Common myeloid progenitor, CD34-positive (primary cell): ENCODE measurements at regions not wholly inside any gene's neighbourhood (a gene's known extent, or its start where the extent isn't known, plus 50 kb on each side); places are given as distances from the start of the nearest gene placed in this dataset.
"Not testable (repeated sequence)": the region's sequence is repeated elsewhere in the genome, so short reads cannot be mapped to it uniquely, and the experiment has no call there.

Experiments used
- CTCF ChIA-PET: fragments of 350-600 bp; sonication (Branson Sonifier 250); formaldehyde crosslinking; loops from one replicate; lab custom pipeline; 2021; ENCODE audit warnings: antibody characterized with exemption; lab: Charles Lee
- POLR2A ChIA-PET: fragments of 350-600 bp; sonication (Branson Sonifier 250); formaldehyde crosslinking; loops from one replicate; lab custom pipeline; 2021; ENCODE audit warnings: antibody characterized with exemption; lab: Charles Lee
- DNase-seq, 3 donors: peaks; one replicate each; pipeline versions ENCODE4 v3.0.0 to v3.0.0-alpha.2; 2013
- H3K27ac ChIP-seq, 2 experiments: 1 replicate in 1 of 2; 2 replicates in 1 of 2; pipeline ENCODE4 v1.7.0; 2013; ENCODE audit warnings: inconsistent platforms in 2 of 2, low read length in 2 of 2, mild to moderate bottlenecking in 2 of 2, low read depth in 1 of 2, moderate library complexity in 1 of 2; ENCODE audit not compliant: severe bottlenecking in 2 of 2, insufficient read depth in 1 of 2, poor library complexity in 1 of 2
- H3K27me3 ChIP-seq, 5 experiments: replicated peaks in 2 of 5; 1 replicate in 3 of 5; 2 replicates in 2 of 5; pipeline versions ENCODE4 v1.6.1 to v1.7.0; 2013; ENCODE audit warnings: low read length in 4 of 5, mild to moderate bottlenecking in 2 of 5, moderate library complexity in 2 of 5, inconsistent platforms in 1 of 5; ENCODE audit not compliant: insufficient read depth in 5 of 5, control insufficient read depth in 4 of 5
- H3K36me3 ChIP-seq, 4 experiments: 1 replicate in 2 of 4; 2 replicates in 2 of 4; pipeline versions ENCODE4 v1.6.1 to v1.7.0; 2013; ENCODE audit warnings: low read length in 3 of 4, control low read depth in 1 of 4, mild to moderate bottlenecking in 1 of 4; ENCODE audit not compliant: control insufficient read depth in 4 of 4, insufficient read depth in 4 of 4
- H3K4me1 ChIP-seq, 4 experiments: 1 replicate in 3 of 4; 2 replicates in 1 of 4; pipeline versions ENCODE4 v1.6.1 to v1.7.1; 2013; ENCODE audit warnings: low read length in 3 of 4, mild to moderate bottlenecking in 3 of 4, control low read depth in 1 of 4, inconsistent platforms in 1 of 4, moderate library complexity in 1 of 4; ENCODE audit not compliant: control insufficient read depth in 4 of 4, insufficient read depth in 4 of 4; ENCODE audit errors: control extremely low read depth in 1 of 4
- H3K4me3 ChIP-seq, 7 experiments: 1 replicate in 4 of 7; 2 replicates in 3 of 7; pipeline versions ENCODE4 v1.5.1 to v1.7.0; 2013; ENCODE audit warnings: mild to moderate bottlenecking in 7 of 7, low read length in 6 of 7, moderate library complexity in 6 of 7, inconsistent platforms in 2 of 7, low read depth in 2 of 7, control low read depth in 1 of 7; ENCODE audit not compliant: insufficient read depth in 4 of 7, control insufficient read depth in 1 of 7; ENCODE audit errors: extremely low read depth in 1 of 7
- H3K9me3 ChIP-seq, 5 experiments: 1 replicate in 4 of 5; 2 replicates in 1 of 5; pipeline versions ENCODE4 v1.6.1 to v1.7.1; 2013; ENCODE audit warnings: low read length in 4 of 5, mild to moderate bottlenecking in 2 of 5, inconsistent platforms in 1 of 5, low read depth in 1 of 5, moderate library complexity in 1 of 5; ENCODE audit not compliant: control insufficient read depth in 4 of 5, insufficient read depth in 2 of 5; ENCODE audit errors: control extremely low read depth in 1 of 5
- WGBS: methylation state at CpG from one replicate; pipeline ENCODE4 v1.1.5; 2013; ENCODE audit not compliant: insufficient coverage; 5-methylcytosine and 5-hydroxymethylcytosine counted together

DNA sequence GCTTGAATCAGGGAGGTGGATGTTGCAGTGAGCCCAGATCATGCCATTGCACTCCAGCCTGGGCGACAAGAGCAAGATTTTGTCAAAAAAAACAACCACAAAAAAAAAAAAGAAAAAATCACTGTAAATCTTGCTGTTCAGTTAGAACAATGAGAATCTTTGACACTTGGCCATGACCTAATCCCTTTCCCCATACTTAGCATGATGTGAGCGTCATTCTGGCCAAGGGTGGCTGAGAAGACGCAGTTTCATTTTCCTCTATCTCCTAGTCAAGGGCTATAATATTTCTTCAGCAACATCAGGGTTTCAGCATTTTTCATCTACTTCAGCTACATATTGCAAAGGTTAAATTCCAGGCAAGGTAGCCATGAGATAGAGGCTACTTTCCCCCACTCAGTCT is 599.4 kb upstream of the MDGA2 start:
- no peaks in the 10 kb centered on the region for H3K4me1 ChIP-seq
- POLR2A ChIA-PET: no interaction called here
- CTCF ChIA-PET: no interaction called here
- no peak overlapping the region for H3K4me3 ChIP-seq
- WGBS: 100% methylated on average over 2 of the region's 3 CpGs
- no peaks in the 10 kb centered on the region for H3K27me3 ChIP-seq
- H3K36me3 ChIP-seq: no peaks in the 10 kb centered on the region
- H3K9me3 ChIP-seq: no peaks in the 10 kb centered on the region
- no peak overlapping the region for H3K27ac ChIP-seq
- DNase-seq: no peak

DNA sequence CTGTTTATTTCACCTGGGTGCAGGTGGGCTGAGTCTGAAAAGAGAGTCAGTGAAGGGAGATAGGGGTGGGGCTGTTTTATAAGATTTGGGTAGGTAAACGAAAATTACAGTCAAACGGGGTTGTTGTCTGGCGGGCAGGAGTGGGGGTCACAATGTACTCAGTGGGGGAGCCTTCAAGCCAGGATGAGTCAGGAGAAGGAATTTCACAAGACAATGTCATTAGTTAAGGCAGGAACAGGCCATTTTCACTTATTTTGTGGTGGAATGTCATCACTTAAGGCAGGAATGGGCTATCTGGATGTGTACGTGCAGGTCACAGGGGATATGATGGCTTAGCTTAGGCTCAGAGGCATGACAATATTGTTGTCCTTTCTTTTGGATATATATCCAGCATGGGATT is 592.5 kb upstream of the MDGA2 start:
- H3K4me3 ChIP-seq, H3K27me3 ChIP-seq, CTCF ChIA-PET, POLR2A ChIA-PET, H3K4me1 ChIP-seq, DNase-seq, H3K36me3 ChIP-seq, H3K9me3 ChIP-seq, H3K27ac ChIP-seq: not testable (repeated sequence)
- 100% methylated on average over 3 of the region's 4 CpGs for WGBS

DNA sequence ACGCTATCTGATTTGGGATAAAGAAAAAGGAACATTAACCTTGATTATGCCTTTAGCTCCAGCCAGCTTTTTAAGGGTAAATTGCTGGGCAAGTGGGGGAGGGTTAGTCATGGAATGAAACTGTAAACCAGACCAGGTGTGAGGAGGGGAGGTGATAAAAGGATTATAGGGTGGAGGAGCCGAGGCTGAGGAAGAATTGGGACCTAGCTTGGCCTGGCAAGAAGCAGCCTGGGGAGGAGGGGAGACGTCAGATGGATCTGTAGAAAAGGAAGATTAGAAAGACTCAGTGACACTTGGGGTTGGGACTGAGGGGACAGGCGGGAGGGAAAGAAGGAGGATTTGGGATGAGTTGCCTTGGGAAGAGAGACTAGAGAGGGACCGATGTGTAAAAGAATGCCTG is 590.8 kb upstream of the MDGA2 start:
- H3K36me3 ChIP-seq, H3K4me1 ChIP-seq, DNase-seq, H3K27me3 ChIP-seq, CTCF ChIA-PET, POLR2A ChIA-PET, H3K9me3 ChIP-seq, H3K27ac ChIP-seq, H3K4me3 ChIP-seq: not testable (repeated sequence)
- WGBS: 95% methylated on average over 3 of the region's 5 CpGs

DNA sequence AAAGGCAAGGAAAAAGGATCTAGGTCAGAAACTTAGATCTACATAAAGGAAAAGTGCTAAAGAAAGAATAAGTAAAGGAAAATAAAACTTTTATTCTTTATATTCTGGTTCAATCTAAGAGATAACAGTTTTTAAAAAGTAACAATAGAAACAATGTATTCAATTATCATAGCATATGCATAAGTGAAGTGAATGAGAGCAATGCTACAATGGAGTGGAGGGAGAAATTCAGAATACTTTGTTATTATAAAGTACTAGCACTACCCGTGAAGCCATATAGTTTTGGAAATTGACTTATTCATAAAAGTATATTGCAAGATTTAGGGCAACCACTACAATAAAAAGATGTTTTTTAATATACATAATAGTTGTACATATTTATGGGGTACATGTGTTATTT is 586.0 kb upstream of the MDGA2 start:
- H3K27ac ChIP-seq: no peak overlapping the region
- no peaks in the 10 kb centered on the region for H3K4me1 ChIP-seq
- ChIA-PET CTCF (no interaction called here), POLR2A (no interaction called here)
- no peaks in the 10 kb centered on the region for H3K9me3 ChIP-seq
- H3K27me3 ChIP-seq: no peaks in the 10 kb centered on the region
- no peak for DNase-seq
- no peak overlapping the region for H3K4me3 ChIP-seq
- no peaks in the 10 kb centered on the region for H3K36me3 ChIP-seq
- no CpG with 5 or more reads among the region's 1 CpG for WGBS

DNA sequence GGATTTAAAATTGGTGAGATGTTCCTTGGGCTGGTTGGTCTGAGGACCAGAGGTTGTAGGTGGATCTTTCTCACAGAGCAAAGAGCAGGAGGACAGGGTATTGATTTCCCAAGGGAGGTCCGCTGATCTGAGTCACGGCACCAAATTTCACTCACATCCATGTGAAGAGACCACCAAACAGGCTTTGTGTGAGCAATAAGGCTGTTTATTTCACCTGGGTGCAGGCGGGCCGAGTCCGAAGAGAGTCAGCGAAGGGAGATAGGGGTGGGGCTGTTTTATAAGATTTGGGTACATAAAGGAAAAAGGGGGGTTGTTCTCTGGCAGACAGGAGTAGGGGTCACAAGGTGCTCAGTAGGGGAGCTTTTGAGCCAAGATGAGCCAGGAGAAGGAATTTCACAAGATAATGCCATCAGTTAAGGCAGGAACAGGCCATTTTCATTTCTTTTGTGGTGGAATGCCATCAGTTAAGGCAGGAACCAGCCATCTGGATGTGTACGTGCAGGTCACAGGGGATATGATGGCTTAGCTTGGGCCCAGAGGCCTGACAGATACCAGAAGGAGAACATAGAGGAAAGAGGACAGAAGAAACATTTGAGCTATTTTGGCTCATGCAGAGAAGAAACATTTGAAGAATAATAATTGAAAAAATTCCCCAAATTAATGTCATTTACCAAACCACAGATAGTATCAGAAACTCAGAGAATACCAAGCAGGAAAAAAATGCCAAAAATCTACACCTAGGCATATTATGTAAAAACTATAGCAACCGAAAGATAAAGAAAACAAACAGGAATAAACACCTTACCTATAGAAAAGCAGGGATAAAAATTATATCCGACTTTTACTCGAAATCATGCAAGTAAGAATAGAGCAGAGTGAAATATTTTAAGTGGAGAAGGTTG is 585.2 kb upstream of the MDGA2 start:
- POLR2A ChIA-PET, CTCF ChIA-PET: not testable (repeated sequence)
- 100% methylated on average over 6 of the region's 10 CpGs for WGBS

DNA sequence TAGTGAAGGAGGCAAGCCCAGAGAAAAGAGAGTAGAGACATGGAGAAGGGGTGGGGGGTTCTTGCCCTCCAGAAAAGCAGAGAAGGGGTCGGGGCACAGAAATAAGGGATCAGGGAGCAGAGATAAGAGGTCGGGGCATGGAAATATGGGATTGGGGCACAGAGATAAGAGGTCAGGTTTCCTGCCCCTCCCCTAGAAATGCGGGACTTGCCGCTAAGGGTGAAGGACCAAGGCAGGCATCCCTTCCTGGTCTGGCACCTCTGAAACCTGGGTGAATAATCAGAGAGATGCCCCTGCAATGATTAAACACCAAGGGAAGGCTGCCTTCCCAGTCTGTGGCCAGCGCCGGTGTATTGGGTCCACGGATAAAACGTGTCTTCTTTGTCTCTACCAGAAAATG is 584.5 kb upstream of the MDGA2 start:
- H3K36me3 ChIP-seq, POLR2A ChIA-PET, CTCF ChIA-PET, H3K9me3 ChIP-seq, H3K4me3 ChIP-seq, H3K27me3 ChIP-seq, H3K4me1 ChIP-seq, H3K27ac ChIP-seq, DNase-seq: not testable (repeated sequence)
- 90% methylated on average over 8 of the region's 8 CpGs for WGBS

More for the DNA sequence above, 585.2 kb upstream of the MDGA2 start:
- not testable (repeated sequence) for H3K4me3 ChIP-seq, H3K9me3 ChIP-seq, H3K27ac ChIP-seq, DNase-seq, H3K36me3 ChIP-seq, H3K27me3 ChIP-seq, H3K4me1 ChIP-seq

DNA sequence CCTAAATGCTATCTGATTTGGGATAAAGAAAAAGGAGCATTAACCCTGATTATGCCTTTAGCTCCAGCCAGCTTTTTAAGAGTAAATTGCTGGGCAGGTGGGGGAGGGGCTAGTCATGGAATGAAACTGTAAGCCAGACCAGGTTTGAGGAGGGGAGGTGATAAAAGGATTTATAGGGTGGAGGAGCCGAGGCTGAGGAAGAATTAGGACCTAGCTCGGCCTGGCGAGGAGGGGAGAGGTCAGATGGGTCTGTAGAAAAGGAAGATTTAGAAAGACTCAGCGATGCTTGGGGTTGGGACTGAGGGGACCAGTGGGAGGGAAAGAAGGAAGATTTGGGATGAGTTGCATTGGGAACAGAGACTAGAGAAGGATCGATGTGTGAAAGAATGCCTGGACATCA is 583.8 kb upstream of the MDGA2 start:
- DNase-seq, H3K36me3 ChIP-seq, CTCF ChIA-PET, H3K4me3 ChIP-seq, H3K4me1 ChIP-seq, POLR2A ChIA-PET, H3K27ac ChIP-seq, H3K9me3 ChIP-seq, H3K27me3 ChIP-seq: not testable (repeated sequence)
- 98% methylated on average over 5 of the region's 5 CpGs for WGBS
